ENCODE measurements at regions not wholly inside any gene's neighbourhood (a gene's known extent, or its start where the extent isn't known, plus 50 kb on each side); places are given as distances from the start of the nearest gene placed in this dataset.

DNA sequence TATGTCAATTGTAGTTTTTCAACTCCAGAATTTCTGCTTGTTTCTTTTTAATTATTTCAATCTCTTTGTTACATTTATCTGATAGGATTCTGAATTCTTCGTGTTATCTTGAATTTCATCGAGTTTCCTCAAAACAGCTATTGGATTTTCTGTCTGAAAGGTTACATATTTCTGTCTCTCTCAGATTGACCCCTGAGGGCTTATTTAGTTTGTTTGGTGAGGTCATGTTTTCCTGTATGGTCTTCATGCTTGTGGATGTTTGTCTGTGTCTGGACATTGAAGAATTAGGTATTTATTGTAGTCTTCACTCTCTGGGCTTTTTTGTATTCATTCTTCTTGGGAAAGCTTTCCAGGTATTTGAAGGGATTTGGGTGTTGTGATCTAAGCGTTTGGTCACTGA is 85.6 kb downstream of the SNAPC1 start:
- no peak for DNase-seq

DNA sequence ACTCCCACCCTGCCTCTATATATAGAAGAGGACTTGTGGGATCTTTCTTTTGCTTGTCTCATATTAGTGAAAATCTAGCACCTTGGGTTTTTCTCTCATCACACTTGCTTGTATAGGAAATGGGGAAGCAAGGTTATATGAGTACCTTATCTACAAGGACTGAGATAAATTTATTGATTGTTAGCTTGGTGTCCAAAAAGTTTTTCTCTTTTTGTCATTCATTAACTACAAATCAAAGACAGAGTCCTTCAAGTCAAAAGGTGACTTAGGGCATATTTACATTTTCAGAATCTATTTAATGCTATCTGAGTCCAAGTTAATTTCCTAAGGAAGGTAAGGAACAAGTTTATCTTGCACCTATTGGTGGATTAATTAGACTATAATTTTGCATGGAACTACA is 92.7 kb downstream of the SNAPC1 start:
- no peak for DNase-seq

DNA sequence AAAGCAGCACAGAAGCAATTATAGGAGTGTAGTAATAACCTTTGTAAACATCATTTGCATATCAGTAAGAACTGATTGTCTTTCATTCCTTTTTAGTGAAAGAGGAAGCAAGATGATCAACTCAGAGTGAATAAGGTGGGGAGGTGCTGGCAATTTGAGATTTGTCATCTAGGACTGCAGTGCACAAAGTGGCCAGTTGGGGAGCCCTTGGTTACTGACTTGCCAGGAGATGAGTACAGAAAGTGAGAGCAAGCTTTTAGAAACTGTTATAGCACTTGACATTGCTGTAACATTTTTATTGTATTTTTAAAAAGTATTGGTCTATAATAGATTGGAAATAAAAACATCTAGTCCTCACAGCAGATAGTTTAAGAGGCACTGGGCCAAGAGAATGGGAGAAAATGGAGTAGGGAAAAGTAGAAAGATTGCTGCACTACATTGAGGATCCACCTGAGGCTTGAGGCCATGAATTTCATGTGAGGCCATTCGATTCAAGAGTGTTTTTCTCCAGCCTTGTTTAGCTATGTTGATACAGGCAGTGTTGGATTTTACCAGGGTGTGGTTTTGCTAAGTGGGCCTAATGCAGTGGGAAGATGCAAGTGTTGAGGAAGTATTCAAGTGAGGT is 98.2 kb downstream of the SNAPC1 start:
- DNase-seq, result no peak

DNA sequence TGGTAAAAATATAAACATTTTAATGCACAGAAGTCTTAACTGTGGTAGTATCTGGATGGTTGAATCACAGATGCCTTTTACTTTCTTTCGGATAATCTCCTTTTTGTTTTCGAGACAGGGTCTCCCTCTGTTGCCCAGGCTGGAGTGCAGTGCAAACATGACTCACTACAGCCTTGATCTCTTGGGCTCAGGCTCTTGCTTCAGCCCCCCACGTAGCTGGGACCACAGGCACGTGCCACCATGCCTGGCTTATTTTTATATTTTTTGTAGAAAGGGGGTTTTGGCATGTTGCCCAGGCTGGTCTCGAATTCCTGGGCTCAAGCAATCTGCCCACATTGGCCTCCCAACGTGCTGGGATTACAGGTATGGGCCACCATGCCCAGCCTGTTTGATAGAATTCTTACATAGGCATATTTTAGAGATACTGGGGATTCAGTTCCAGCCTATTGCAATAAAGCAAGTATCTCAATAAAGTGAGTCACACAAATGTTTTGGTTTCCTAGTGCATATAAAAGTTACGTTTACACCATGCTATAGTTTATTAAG is 99.2 kb downstream of the SNAPC1 start:
- no peak for DNase-seq

DNA sequence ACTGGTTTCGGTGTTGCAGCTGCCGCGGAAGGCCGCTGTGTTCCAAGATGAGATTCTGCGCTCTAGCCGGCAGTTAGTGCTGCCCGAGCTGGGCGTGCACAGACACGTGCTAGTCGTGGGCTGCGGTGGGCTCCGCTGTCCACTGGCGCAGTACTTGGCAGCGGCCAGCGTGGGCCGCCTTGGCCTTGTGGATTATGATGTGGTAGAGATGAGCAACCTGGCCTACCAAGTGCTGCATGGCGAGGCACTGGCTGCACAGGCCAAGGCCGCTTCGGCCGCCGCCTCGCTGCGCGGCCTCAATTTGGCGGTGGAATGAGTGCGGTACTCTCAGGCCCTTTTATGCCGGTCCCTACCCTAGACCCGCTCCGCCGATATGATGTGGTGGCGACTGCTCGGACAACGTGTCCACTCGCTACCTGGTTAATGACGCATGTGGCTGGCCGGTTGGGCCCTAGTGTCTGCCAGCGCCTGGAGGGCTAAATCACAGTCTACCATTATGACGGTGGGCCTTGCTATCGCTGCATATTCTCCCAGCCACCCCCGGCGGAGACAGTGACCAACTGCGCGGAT is 102.2 kb downstream of the SNAPC1 start:
- DNase-seq, result no peak

DNA sequence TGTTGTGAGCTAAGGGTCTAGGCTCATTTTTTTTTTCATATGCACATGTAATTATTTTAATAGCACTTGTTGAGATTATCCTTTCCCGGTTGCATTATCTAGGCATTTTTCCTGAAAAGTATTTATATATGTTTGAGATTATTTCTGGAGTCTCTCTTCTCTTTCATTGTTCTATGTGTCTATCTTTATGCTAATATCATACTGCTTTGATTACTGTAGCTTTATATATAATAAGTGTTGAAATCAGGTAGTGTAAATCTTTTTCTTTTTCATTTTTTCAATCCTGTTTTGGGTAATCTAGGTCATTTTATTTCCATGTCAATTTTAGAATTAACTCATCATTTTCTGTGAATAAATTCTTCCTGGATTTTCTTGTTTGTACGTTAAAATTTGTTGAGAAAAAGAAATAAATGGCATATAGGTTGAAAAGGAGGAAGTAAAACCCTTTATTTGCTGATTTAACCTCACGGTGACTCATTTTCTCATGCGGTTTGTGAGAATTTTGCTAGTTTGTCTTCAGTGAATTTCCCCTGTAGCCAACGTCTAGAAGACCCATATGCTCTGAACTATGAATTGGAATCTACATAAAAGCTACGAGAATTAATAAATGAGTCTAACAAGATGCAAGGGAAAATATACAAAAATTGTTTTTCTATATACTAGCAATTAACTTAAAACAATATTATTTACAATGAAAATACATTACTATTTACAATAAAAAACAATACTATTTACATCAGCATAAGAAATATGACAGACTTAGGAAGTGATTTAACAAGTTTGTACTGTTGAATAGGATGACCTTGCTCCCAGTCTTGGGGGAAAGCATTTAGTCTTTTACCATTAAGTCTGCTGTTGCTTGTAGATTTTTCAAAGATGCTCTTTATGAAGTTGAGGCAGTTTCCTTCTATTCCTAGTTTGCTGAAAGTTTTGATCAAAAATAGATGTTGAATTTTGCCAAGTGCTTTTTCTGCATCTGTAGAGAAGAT is 105.0 kb downstream of the SNAPC1 start:
- DNase-seq, result no peak

DNA sequence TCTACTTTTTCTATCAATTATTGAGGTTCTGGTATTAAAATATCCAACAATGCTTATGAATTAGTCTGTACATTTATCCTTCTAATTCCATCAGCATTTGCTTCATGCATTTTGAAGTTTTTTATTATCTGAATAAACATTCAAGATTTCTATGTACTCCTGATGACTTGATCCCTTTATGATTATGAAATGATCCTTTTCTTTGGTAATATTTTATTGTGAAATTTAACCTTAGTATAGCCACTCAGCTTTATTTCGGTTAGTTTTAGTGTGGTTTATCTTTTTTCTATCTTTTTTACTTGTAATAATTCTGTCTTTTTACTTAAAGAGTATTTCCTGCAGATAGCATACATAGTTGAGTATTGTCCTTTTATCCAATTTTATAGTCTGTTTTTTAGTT is 106.6 kb downstream of the SNAPC1 start:
- no peak for DNase-seq

DNA sequence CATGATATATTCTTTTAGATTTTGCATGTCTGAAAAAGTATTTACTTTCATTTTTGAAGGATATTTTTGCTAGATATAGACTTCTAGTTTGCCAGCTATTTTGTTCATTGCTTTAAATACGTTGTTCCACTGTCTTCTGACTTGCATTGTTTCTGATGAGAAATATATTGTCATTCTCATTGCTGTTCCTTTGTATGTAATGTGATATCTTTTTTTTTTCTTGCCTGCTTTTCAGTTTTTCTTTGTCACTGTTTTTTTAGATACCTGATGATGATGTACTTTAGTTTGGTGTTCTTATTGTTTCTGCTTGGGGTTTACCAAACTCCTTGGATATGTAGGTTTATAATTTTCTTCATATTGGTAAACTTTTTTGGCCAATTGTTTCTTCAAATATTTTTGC is 107.9 kb downstream of the SNAPC1 start:
- no peak for DNase-seq

DNA sequence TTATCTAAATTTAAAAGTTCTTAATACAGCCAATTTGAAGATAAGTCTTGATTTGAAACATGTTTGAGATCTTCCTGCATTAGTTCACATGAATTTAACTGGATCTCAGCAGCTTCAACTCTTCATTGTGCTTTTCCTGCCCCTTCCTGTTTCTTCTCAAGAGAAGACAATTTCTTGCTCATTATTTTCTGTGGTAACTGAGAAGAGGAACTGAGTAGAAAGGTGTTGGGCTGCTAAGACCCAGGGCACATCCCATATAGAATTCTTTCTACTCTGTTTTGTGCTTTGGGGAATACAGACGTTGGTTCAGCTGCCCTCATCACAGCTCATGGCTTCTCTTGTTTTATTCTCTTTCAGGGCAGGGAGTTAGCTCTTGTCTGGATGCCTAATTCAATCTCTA is 110.2 kb downstream of the SNAPC1 start:
- no peak for DNase-seq

DNA sequence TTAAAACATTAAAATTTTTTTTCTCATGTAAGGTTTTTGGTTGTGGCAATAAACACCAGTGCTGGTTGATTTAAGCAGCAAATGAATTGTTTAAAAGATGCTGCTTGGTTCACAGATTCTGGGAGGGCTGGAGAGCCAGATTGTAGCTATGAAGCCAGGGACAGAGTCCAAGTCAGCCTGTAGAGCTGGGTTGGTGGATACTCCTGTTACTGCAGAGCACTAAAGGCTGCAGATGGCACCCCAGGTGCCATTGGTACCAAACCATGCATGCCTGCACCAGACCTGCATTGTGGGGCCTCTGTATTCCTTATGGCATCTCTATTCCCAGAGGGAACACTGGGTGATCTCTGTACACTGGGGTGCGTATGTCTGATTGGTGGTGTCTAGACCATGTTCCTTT is 113.3 kb downstream of the SNAPC1 start:
- peak in 1 of 2 donors; percentile 42 for DNase-seq

DNA sequence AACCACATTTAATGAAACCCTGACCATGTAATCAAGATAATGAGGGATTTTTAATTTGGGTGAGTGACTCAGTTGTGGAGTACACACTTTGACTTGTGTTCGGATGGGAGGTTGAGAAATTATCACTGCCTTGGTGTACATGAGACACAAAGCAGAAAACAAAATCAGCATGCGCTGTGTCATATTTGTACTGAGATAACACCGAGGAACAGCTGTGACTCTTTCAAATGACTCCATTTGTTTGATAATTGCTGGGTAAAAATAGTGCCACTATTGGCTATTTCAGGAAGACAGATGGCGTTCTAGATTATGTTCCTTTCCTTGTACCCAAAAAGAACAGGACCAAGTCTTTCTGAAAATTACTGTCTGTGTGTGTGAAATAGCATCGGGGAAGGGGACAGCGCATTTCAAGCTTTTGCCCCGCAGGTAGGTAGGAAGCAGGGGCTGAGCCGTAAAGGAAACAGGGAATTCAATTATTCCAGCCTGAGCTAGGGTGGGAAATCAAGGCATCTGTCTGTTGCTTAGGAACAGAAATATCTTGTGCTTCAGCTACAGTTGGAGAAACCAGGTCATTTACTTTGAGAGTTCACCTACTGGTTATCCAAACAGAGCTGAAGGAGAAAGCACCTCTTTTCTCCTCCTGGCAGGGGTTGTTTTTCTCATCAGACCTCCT is 114.3 kb downstream of the SNAPC1 start:
- peak in 1 of 2 donors; percentile 40 for DNase-seq

DNA sequence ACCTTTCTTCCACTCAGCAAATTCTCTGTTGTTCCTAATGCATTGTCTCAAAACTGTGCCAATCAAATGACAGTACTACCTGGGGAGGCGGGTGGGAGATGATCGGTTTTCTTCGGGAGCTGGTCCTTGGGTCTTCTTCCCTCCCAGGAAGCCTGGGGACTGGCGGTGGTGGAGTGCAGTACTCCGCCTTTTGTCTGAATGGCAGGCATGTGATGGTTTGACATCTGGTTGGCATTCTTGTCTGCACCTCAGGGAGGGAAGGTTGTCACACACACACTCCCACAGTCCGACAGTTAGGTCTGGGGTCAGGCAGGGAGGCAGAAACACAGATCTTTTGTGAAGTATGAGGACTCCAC is 114.8 kb downstream of the SNAPC1 start:
- DNase-seq, result no peak

DNA sequence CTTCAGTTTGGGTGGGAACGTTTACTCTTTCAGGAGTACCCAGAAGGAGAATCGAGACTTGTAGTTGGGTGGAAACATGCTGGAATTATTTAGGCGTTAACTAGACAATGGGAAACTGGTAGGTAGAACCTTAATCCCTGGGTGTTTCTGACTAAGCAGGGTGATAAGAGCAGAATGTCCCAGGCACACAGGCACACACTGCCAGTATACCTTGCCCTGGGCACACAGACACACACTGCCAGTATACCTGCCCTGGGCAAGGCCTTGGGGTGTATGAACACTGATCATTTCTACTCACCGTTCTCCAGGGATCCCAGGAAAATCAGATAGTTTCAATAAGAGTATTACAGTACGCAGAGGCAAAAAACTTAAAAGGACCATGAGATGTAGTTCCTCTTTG is 115.5 kb downstream of the SNAPC1 start:
- no peak for DNase-seq

DNA sequence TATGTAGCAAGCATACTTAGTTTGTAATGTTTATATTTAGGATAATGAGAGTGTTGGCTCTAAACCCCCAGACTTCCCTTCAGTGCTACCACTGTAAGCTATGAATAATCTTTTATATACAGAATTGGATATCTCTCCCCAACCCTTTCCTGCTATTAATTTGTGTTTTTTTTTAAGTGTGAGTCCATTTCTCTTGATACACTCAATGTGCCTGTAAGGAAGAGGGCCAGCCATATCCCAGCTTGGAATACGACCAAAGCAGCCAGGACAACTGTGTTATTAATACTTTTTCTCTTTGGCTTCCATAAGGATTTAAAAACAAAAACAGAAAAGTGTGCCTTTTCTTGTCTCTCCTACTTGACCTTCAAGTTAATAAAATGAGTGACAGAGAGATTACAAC is 116.7 kb downstream of the SNAPC1 start:
- no peak for DNase-seq

DNA sequence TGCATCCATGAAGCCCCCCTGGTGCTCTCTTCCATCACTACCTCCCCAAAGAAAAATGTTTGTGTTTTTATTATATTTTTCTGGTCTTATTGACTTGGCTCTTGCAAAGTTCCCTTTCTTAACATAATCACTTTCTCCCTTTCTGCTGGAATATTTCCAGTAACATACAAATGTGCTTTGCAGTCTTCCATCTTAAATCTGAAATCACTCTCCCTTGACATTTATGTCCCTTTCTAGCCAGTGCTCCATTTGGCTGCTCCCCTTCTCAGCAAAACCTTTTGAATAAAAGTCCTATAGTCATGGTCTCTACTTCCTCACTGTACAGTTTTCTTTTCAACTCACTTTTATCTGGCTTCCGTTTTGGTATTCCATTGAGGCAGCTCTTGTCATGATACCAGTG is 118.8 kb downstream of the SNAPC1 start:
- DNase-seq, result no peak

DNA sequence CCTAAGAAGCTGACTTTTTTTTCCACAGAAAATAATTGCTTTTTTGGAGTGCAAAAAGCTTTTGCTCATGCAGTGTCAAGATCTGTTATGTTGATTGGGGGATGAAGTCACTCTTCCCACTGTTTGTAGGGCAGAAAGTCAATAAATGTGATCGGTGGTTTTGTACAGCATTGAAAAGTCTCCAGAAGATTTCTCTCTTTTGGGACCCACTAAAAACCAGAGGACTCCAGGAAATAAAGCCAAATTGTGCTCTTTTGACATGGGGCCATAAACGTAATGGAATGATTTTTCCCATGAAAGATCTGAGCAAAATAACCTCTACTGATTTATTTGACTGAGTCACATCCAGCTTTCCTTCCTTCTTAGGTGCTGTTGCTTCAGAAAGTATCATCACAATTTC is 122.5 kb downstream of the SNAPC1 start:
- no peak for DNase-seq

DNA sequence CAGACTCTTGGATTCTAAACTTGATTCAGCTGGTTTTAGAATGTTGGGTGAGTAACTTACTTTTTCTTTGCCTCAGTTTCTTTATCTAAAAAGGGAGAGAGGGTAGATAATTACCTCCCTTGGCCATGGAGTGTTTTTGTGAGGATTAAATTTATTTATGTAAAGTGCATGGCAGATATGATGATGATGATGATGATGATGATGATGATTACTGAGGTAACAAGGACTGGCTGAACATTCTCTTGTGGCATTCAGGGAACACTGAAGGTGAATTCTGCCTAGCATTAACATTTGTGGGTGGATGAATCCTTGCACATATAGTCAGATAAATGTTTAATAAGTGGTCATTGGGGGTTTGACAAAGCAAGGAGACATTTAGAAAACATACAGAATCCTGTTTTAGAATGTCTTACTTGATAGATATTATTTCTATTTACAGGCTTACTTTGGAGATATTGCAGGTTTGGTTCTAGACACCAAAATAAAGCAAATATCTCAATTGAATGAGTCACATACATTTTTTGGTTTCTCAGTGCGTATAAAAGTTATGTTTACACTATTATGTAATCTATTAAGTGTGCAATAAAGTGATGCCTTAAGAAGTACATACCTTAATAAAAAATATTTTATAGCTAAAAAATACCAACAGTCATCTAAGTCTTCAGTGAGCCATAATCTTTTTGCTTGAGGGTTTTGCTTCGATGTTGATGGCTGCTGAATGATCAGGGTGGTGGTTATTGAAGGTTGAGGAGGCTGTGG is 123.2 kb downstream of the SNAPC1 start:
- DNase-seq, result no peak

DNA sequence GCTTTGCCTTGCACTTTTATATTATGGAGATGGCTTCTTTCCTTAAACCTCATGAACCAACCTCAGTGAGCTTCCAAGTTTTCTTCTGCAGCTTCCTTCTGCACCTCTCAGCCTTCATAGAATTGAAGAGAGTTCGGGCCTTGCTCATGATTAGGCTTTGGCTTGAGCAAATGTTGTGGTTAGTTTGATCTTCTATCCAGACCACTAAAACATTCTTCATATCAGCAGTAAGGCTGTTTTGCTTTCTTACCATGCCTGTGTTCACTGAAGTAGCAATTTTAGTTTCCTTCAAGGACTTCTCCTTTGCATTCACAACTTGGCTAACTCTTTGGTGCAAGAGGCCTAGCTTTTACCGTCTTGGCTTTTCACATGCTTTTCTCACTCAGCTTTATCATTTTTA is 125.4 kb downstream of the SNAPC1 start:
- DNase-seq, result no peak

DNA sequence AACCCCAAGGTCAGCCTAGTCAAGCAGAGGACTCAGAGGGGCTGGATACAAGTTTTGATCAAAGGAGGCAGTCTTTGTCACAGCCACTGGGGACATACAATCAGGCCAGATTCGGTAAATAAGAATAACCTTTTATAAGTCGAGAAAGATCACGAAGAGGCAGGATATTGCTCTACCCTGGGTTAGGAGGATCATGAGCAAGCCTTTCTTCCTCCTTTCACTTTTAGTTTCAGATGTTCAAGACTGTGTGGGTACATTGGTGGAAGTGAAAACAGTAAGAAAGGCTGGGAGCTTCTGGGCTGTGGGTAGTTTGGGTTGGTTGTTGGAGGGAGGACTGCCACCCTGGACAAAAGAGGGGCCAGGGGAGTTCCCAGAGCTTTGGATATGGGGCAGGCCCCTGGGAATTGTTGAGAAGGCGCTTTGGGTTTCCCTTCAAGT is 127.7 kb downstream of the SNAPC1 start:
- DNase-seq, result no peak

DNA sequence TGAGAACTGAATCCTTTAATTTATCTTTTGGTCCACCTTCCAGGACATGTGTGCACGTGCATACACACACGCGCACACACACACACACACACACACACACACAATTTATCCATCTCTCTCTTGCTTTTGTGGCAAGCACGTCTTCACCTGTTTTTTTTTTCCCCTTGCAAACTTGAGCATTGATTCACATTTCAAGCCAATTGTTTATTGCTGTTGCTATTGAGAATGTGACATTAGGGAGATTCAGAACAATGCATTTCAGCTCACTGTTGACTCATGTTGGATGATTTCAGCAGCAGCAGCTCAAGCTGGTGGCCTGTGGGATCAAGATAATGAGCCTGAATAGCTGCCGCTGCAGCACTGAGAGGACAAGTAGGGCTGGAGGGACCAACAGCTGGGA is 128.9 kb downstream of the SNAPC1 start:
- no peak for DNase-seq

DNA sequence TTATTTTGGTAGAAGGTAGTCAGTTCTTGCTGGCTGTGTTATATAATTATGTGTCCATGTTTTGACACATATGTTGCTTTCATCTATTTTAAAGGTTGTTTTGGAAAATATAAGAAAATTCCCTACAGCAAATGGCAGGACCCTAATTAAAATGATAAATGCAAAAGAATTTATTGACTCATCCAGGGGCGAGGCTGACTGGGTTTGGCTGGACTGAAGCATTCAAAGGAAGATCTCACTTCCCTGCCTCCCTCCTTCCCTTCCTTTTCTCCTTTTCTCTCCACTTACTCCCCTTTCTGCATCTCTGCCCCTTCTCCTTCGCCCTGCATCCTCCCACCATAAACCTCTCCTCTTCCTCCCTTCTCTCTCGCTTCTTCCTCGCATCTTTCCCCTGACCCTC is 129.6 kb downstream of the SNAPC1 start:
- no peak for DNase-seq

DNA sequence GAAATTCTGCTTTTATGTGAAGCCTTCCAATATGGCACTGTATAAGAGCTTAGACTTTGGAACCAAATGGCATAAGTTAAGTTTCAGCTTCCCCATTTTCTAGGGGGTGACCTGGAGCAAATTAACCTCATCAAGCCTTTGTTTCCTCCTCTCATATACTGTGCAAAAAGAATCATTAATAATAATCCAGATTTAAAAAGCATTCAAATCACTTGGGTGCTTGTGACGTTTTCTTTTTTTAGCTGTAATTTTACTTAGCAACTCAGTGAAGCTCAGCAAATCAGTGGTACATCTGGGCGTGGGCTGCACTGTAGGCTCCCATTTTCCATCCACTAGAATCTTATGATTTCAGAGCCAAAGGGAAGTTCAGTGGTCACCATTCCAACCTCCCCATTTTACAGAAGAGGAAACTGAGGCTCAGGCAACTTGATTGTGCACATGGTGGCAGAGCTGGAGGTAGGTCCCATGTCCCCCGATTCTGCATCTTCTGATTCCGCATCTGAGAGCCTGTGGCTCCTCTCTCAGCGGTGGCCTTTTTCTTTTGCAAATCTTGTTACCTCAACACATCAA is 131.2 kb downstream of the SNAPC1 start:
- no peak for DNase-seq
